ENCODE measurements at regions not wholly inside any gene's neighbourhood (a gene's known extent, or its start where the extent isn't known, plus 50 kb on each side); places are given as distances from the start of the nearest gene placed in this dataset.

- TF ChIP-seq EZH2 (optimal IDR thresholded peaks at IDR 0.05; ENCODE audit: low read depth, low read length) (no peak), EZH2phosphoT487 (IDR thresholded peaks at IDR 0.05; ENCODE audit: low read length) (no peak), CTCF (IDR thresholded peaks at IDR 0.05; ENCODE audit: low read length) (no peak)
- peak overlapping the region; percentile 46; the same call in 1 of the 2 replicates for H3K27ac ChIP-seq (ENCODE audit: low read length)
- no peak for DNase-seq
- peaks cover 75% of the 10 kb centered on the region for H3K4me1 ChIP-seq (ENCODE audit: low read length)
- H3K36me3 ChIP-seq (replicated peaks; ENCODE audit: insufficient read depth, low read length): peaks cover 41% of the 10 kb centered on the region
- H3K27me3 ChIP-seq (replicated peaks; ENCODE audit: insufficient read depth, low read length): no peaks in the 10 kb centered on the region
- no peaks in the 10 kb centered on the region for H3K9me2 ChIP-seq (replicated peaks; ENCODE audit: insufficient read depth, low read length)
- peaks cover 91% of the 10 kb centered on the region for H4K20me1 ChIP-seq (ENCODE audit: insufficient read depth, low read length)
- no peaks in the 10 kb centered on the region for H3K9me3 ChIP-seq (replicated peaks; ENCODE audit: insufficient read depth, low read length)
- peaks cover 98% of the 10 kb centered on the region for H3K79me2 ChIP-seq (ENCODE audit: low read length)
- H3K4me2 ChIP-seq (ENCODE audit: low read depth, low read length): no peak overlapping the region; the same call in 1 of the 2 replicates
- no peak overlapping the region for H3K9ac ChIP-seq (ENCODE audit: low read length)
- H3K4me3 ChIP-seq (ENCODE audit: low read length): no peak overlapping the region
- peaks cover 95% of the 10 kb centered on the region for H3F3A ChIP-seq (ENCODE audit: insufficient read depth, low read length)
- no peak overlapping the region for H2AFZ ChIP-seq (ENCODE audit: low read length)
Measured at GRCh38 chr3:141430316-141430715, 56.5 kb upstream of the RASA2 start.

GRCh38 chr3:141431411-141432378, 55.1 kb upstream of the RASA2 start:
- Histone ChIP-seq H3K9me3 (replicated peaks; ENCODE audit: insufficient read depth, low read length) (no peaks in the 10 kb centered on the region), H3K9me2 (replicated peaks; ENCODE audit: insufficient read depth, low read length) (no peaks in the 10 kb centered on the region), H3K36me3 (replicated peaks; ENCODE audit: insufficient read depth, low read length) (peaks cover 45% of the 10 kb centered on the region), H3K27me3 (replicated peaks; ENCODE audit: insufficient read depth, low read length) (no peaks in the 10 kb centered on the region), H3K4me3 (ENCODE audit: low read length) (no peak overlapping the region), H3F3A (ENCODE audit: insufficient read depth, low read length) (peaks cover 93% of the 10 kb centered on the region), H3K4me2 (ENCODE audit: low read depth, low read length) (peak overlapping the region; percentile 14; the same call in 1 of the 2 replicates), H3K27ac (ENCODE audit: low read length) (peak overlapping the region; percentile 38; the same call in 1 of the 2 replicates), H4K20me1 (ENCODE audit: insufficient read depth, low read length) (peaks cover 87% of the 10 kb centered on the region), H3K4me1 (ENCODE audit: low read length) (peaks cover 69% of the 10 kb centered on the region), H3K9ac (ENCODE audit: low read length) (no peak overlapping the region), H3K79me2 (ENCODE audit: low read length) (peaks cover 97% of the 10 kb centered on the region), H2AFZ (ENCODE audit: low read length) (no peak overlapping the region)
- no peak for DNase-seq
- TF ChIP-seq EZH2phosphoT487 (IDR thresholded peaks at IDR 0.05; ENCODE audit: low read length) (no peak), EZH2 (optimal IDR thresholded peaks at IDR 0.05; ENCODE audit: low read depth, low read length) (no peak), CTCF (IDR thresholded peaks at IDR 0.05; ENCODE audit: low read length) (no peak)

DNA sequence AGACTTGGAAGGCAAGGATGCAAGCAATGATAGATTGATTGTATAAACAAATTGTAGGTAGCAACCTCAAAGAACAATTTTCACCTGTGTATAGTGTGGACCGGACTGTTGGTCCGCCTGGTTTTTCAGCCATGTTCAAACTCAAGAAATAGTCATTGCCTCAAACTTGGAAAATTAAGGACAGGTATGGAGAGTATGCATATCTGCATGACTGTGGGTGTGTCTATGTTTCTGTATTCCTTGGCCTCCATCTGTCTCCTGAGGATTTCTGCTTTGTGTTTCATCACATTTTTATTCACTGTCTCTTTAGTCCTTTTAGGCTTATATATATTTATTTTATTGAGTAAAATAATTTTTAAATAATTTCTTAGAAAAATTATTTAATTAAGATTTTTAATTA, 53.9 kb upstream of the RASA2 start:
- H3K9ac ChIP-seq (ENCODE audit: low read length): no peak overlapping the region

More for the DNA sequence above, 53.9 kb upstream of the RASA2 start:
- DNase-seq: no peak
- no peaks in the 10 kb centered on the region for H3K27me3 ChIP-seq (replicated peaks; ENCODE audit: insufficient read depth, low read length)
- peaks cover 93% of the 10 kb centered on the region for H3F3A ChIP-seq (ENCODE audit: insufficient read depth, low read length)
- H3K4me2 ChIP-seq (ENCODE audit: low read depth, low read length): no peak overlapping the region
- peaks cover 97% of the 10 kb centered on the region for H3K79me2 ChIP-seq (ENCODE audit: low read length)
- H3K27ac ChIP-seq (ENCODE audit: low read length): peak overlapping the region; percentile 17; the same call in 1 of the 2 replicates
- H4K20me1 ChIP-seq (ENCODE audit: insufficient read depth, low read length): peaks cover 86% of the 10 kb centered on the region
- no peaks in the 10 kb centered on the region for H3K9me3 ChIP-seq (replicated peaks; ENCODE audit: insufficient read depth, low read length)
- H3K9me2 ChIP-seq (replicated peaks; ENCODE audit: insufficient read depth, low read length): no peaks in the 10 kb centered on the region
- H3K4me3 ChIP-seq (ENCODE audit: low read length): no peak overlapping the region
- no peak overlapping the region for H2AFZ ChIP-seq (ENCODE audit: low read length)
- peaks cover 66% of the 10 kb centered on the region for H3K4me1 ChIP-seq (ENCODE audit: low read length)
- peaks cover 48% of the 10 kb centered on the region for H3K36me3 ChIP-seq (replicated peaks; ENCODE audit: insufficient read depth, low read length)
- TF ChIP-seq EZH2 (optimal IDR thresholded peaks at IDR 0.05; ENCODE audit: low read depth, low read length): no peak
- TF ChIP-seq EZH2phosphoT487 (IDR thresholded peaks at IDR 0.05; ENCODE audit: low read length): no peak
- TF ChIP-seq CTCF (IDR thresholded peaks at IDR 0.05; ENCODE audit: low read length): no peak
